HG02763 (cell line): ENCODE measurements at regions not wholly inside any gene's neighbourhood (a gene's known extent, or its start where the extent isn't known, plus 50 kb on each side); places are given as distances from the start of the nearest gene placed in this dataset.

Experiments used
- ATAC-seq: cut with Tn5 transposase; IDR thresholded peaks from one replicate; pipeline ENCODE4 v1.9.1; 2021; ENCODE audit warnings: mild to moderate bottlenecking, moderate library complexity; ENCODE audit not compliant: unreplicated experiment

- ATAC-seq, result no peak
Observed at GRCh38 chr1:181423301-181423918, 59.9 kb upstream of the CACNA1E start.

- ATAC-seq, result no peak
Observed at GRCh38 chr1:181424786-181425403, 58.4 kb upstream of the CACNA1E start.

DNA sequence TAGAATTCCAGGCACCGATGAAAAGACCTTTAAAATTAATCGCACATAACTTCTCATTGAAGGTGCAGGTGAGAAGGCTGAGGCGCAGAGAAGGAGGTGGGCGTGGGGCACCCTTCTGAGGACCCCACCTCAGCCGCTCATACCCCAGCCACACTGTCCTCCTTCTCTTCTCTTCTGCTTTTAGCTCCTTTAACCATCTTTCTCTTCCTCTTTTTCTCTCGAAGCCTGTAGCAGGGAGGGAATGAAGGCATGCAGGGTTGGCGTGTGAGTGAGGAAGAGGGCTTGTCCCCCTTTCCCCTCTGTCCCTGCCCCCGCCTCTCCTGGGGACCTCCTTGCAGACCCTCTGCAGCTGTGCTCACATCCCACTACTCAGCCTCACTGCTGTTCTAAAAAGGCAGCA is 57.8 kb upstream of the CACNA1E start:
- no peak for ATAC-seq

DNA sequence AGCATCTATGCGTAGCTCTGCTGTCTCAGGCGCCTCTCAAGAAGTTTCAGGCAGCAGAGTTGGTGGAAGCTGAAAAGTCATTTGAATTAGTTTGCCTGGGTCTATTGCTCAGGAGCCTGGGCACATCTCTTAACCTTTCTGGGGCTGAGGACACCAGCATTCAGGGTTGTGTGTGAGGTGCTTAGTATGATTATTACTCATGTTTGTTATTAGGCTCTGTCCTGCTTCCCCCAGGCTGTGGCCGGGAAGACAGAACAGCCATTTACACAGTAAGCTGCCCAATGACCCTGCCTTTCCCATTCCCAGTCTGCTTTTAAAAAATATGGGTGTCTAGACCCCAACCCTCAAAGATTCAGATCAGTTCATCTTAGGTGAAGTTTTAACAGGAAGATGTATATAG is 53.9 kb upstream of the CACNA1E start:
- no peak for ATAC-seq

DNA sequence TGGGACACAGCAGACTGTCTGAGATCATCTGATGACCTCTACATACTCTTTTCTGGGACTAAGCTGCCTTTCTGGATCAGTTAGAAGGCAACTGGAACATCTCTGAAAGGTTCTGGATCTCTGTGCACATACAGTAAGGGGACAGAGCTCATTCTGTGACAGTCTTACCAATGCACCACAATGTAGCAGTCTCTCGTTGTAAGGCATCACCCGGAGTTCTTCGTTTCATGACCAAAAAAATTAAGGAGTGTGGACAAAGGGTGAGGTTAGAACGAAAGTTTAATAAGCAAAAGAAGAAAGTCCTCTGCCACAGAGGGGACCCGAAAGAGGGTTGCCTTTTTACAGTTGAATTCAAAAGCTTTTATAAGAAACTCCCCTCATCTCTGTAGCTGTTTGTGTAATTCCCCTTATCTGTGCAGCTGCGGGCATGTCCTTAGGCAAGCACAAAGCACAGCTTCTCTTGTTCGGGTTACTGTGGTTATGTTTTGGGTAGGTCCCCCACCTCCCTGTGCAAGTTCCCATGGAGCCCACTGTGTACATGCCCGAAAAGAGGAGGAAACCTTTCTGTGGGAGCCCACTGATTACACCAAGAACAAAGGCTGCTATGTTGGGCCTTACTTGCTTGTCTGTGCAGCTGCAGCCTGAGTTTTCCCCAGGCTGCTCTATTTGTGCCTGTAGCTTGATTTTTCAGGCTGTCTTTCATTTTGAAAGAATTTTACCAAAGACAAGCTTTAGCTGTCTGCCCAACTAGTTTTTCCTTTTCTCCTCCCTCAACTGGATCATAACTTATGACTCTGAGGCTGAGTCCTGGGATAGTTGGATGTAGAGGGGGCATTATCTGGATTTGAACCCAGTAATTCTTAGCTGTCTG is 53.1 kb upstream of the CACNA1E start:
- ATAC-seq, result peak; percentile 42
